ENCODE measurements at regions not wholly inside any gene's neighbourhood (a gene's known extent, or its start where the extent isn't known, plus 50 kb on each side); places are given as distances from the start of the nearest gene placed in this dataset.

DNA sequence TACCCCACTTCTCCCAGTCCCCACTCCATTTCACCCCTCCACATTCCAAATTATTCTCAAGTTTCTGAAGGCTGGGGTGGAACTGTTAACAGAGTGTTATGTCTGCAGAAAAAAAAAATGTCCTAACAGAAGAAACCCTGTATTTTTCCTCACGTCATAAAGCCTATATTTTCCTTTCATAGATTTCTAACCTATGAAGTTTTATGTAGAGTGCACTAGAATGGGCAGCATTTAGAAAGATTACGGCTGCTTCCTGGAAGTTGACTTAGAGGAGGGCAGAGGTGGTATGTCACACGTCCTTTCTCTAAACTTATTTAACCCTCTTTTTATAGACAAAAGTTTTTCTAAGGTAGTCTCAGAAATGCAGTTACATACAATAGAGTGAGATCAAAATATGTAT lies 139.8 kb upstream of the TOM1L1 start:
- H3K36me3 ChIP-seq, result no peaks in the 10 kb centered on the region
- H3K27ac ChIP-seq, result no peak overlapping the region
- no peak overlapping the region for H3K4me3 ChIP-seq
- no peaks in the 10 kb centered on the region for H3K4me1 ChIP-seq
- no peaks in the 10 kb centered on the region for H3K9me3 ChIP-seq
- no peak for DNase-seq (ENCODE audit: low spot score)
- TF ChIP-seq, protein P1, sequence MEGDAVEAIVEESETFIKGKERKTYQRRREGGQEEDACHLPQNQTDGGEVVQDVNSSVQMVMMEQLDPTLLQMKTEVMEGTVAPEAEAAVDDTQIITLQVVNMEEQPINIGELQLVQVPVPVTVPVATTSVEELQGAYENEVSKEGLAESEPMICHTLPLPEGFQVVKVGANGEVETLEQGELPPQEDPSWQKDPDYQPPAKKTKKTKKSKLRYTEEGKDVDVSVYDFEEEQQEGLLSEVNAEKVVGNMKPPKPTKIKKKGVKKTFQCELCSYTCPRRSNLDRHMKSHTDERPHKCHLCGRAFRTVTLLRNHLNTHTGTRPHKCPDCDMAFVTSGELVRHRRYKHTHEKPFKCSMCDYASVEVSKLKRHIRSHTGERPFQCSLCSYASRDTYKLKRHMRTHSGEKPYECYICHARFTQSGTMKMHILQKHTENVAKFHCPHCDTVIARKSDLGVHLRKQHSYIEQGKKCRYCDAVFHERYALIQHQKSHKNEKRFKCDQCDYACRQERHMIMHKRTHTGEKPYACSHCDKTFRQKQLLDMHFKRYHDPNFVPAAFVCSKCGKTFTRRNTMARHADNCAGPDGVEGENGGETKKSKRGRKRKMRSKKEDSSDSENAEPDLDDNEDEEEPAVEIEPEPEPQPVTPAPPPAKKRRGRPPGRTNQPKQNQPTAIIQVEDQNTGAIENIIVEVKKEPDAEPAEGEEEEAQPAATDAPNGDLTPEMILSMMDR (IDR thresholded peaks at IDR 0.05), result no peak
- H3K27me3 ChIP-seq, result no peaks in the 10 kb centered on the region

DNA sequence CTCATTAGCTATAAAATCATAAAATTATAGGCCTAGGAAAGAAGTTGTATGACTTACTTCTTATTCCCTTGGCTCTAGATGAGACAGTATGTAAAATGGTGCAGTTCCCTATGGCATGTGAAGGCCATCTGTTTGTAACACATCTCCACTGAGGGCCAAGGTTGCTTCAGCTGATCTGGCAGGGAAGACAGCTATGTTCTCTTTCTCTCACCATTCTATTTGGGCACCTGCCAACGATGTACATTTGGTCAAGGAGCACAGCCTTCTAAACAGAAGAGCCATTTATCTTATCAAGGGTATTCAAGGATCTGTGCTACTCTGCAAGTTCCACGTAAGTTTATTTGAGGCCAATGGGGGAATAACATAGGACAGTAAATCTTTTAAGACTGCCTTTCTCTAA lies 129.8 kb upstream of the TOM1L1 start:
- TF ChIP-seq, protein P1 (IDR thresholded peaks at IDR 0.05), result no peak
- no peaks in the 10 kb centered on the region for H3K27me3 ChIP-seq
- H3K36me3 ChIP-seq, result no peaks in the 10 kb centered on the region
- H3K9me3 ChIP-seq, result no peaks in the 10 kb centered on the region
- no peak overlapping the region for H3K27ac ChIP-seq
- DNase-seq (ENCODE audit: low spot score), result no peak
- H3K4me3 ChIP-seq, result no peak overlapping the region
- no peaks in the 10 kb centered on the region for H3K4me1 ChIP-seq

GRCh38 chr17:54771409-54771915 lies 129.2 kb upstream of the TOM1L1 start:
- Histone ChIP-seq H3K9me3 (no peaks in the 10 kb centered on the region), H3K27me3 (no peaks in the 10 kb centered on the region), H3K4me1 (no peaks in the 10 kb centered on the region), H3K4me3 (no peak overlapping the region), H3K36me3 (no peaks in the 10 kb centered on the region), H3K27ac (no peak overlapping the region)
- TF ChIP-seq, protein P1 (IDR thresholded peaks at IDR 0.05), result no peak
- DNase-seq (ENCODE audit: low spot score), result no peak

- no peak for DNase-seq (ENCODE audit: low spot score)
- H3K36me3 ChIP-seq, result no peaks in the 10 kb centered on the region
- H3K27me3 ChIP-seq, result no peaks in the 10 kb centered on the region
- TF ChIP-seq, protein P1 (IDR thresholded peaks at IDR 0.05), result no peak
- H3K4me3 ChIP-seq, result no peak overlapping the region
- H3K4me1 ChIP-seq, result no peaks in the 10 kb centered on the region
- H3K9me3 ChIP-seq, result no peaks in the 10 kb centered on the region
- H3K27ac ChIP-seq, result no peak overlapping the region
Measured at GRCh38 chr17:54780238-54780637, 120.4 kb upstream of the TOM1L1 start.

- TF ChIP-seq, protein P1 (IDR thresholded peaks at IDR 0.05), result no peak
- Histone ChIP-seq H3K27me3 (no peaks in the 10 kb centered on the region), H3K36me3 (no peaks in the 10 kb centered on the region), H3K9me3 (no peaks in the 10 kb centered on the region), H3K4me1 (no peaks in the 10 kb centered on the region), H3K27ac (no peak overlapping the region), H3K4me3 (no peak overlapping the region)
- no peak for DNase-seq (ENCODE audit: low spot score)
Measured at GRCh38 chr17:54781389-54781788, 119.3 kb upstream of the TOM1L1 start.

DNA sequence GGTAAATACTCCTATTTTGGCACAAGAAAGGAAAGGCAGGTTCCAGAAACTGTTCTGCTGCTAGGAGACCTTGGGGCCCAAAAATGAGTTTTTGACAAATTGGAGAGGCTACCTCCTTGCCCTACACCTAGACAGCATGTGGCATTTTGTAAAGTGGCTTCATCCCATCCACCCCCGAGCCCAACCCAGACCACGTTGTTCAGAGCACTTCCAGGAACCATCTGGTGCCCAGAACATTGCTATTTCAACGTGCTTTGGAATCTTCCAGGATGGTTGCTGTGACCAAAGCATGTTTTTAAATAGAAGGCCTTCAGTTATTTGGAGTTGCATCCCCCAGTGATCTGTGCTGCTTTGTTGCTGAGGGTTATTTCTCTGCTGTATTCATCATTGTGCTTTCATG lies 116.3 kb upstream of the TOM1L1 start:
- no peak for DNase-seq (ENCODE audit: low spot score)
- Histone ChIP-seq H3K9me3 (no peaks in the 10 kb centered on the region), H3K27me3 (no peaks in the 10 kb centered on the region), H3K36me3 (no peaks in the 10 kb centered on the region), H3K4me3 (no peak overlapping the region), H3K27ac (no peak overlapping the region), H3K4me1 (no peaks in the 10 kb centered on the region)
- TF ChIP-seq, protein P1 (IDR thresholded peaks at IDR 0.05), result no peak
